ENCODE measurements at regions not wholly inside any gene's neighbourhood (a gene's known extent, or its start where the extent isn't known, plus 50 kb on each side); places are given as distances from the start of the nearest gene placed in this dataset.

- TF ChIP-seq POLR2A (IDR thresholded peaks at IDR 0.05): no peak
- no peak for TF ChIP-seq CTCF (IDR thresholded peaks at IDR 0.05)
These were observed 83.0 kb downstream of the HIF1AN start for GRCh38 chr10:100618632-100619255.
